HFFc6 (cell line): ENCODE measurements at regions not wholly inside any gene's neighbourhood (a gene's known extent, or its start where the extent isn't known, plus 50 kb on each side); places are given as distances from the start of the nearest gene placed in this dataset.

Experiments used
- DNase-seq: peaks from one replicate; pipeline ENCODE4 v3.0.0-alpha.2; 2018
- H3K27ac Mint-ChIP-seq: 2 replicates; pipeline ENCODE4 v1.8.0; 2020; ENCODE audit warnings: mild to moderate bottlenecking, mixed read lengths
- H3K27me3 Mint-ChIP-seq: 2 replicates; pipeline ENCODE4 v1.8.0; 2021; ENCODE audit warnings: mild to moderate bottlenecking, moderate library complexity, mixed read lengths; ENCODE audit not compliant: insufficient read depth
- H3K36me3 Mint-ChIP-seq: 2 replicates; pipeline ENCODE4 v1.8.0; 2021; ENCODE audit warnings: low read depth, mixed read lengths
- H3K4me1 Mint-ChIP-seq: 2 replicates; pipeline ENCODE4 v1.8.0; 2020; ENCODE audit warnings: low read depth, mixed read lengths
- H3K4me3 Mint-ChIP-seq: 2 replicates; pipeline ENCODE4 v1.8.0; 2020; ENCODE audit warnings: mild to moderate bottlenecking, moderate library complexity, mixed read lengths
- H3K9me3 Mint-ChIP-seq: 2 replicates; pipeline ENCODE4 v1.8.0; 2020; ENCODE audit warnings: mild to moderate bottlenecking, mixed read lengths
- CTCF ChIP-seq: fragments of 200-600 bp; sonication (generic); IDR thresholded peaks from 2 replicates; pipeline ENCODE4 v1.5.0; 2021; ENCODE audit warnings: antibody characterized with exemption, mild to moderate bottlenecking

- no peak overlapping the region for H3K4me3 Mint-ChIP-seq
- H3K27ac Mint-ChIP-seq = no peak overlapping the region
- peaks cover 32% of the 10 kb centered on the region for H3K4me1 Mint-ChIP-seq
- H3K9me3 Mint-ChIP-seq = no peaks in the 10 kb centered on the region
- no peak for DNase-seq
- no peaks in the 10 kb centered on the region for H3K36me3 Mint-ChIP-seq
- TF ChIP-seq CTCF = no peak
- H3K27me3 Mint-ChIP-seq = no peaks in the 10 kb centered on the region
Observed at GRCh38 chr1:199295107-199295506, 656.3 kb downstream of the PTPRC start.

- H3K4me3 Mint-ChIP-seq = no peak overlapping the region
- no peaks in the 10 kb centered on the region for H3K27me3 Mint-ChIP-seq
- H3K9me3 Mint-ChIP-seq = no peaks in the 10 kb centered on the region
- TF ChIP-seq CTCF = no peak
- H3K4me1 Mint-ChIP-seq = peaks cover 19% of the 10 kb centered on the region
- no peak overlapping the region for H3K27ac Mint-ChIP-seq
- H3K36me3 Mint-ChIP-seq = no peaks in the 10 kb centered on the region
- no peak for DNase-seq
Observed at GRCh38 chr1:199297174-199297573, 658.3 kb downstream of the PTPRC start.

- DNase-seq = no peak
- TF ChIP-seq CTCF = no peak
- peaks cover 26% of the 10 kb centered on the region for H3K4me1 Mint-ChIP-seq
- H3K36me3 Mint-ChIP-seq = no peaks in the 10 kb centered on the region
- no peaks in the 10 kb centered on the region for H3K27me3 Mint-ChIP-seq
- no peak overlapping the region for H3K4me3 Mint-ChIP-seq
- H3K9me3 Mint-ChIP-seq = no peaks in the 10 kb centered on the region
- no peak overlapping the region for H3K27ac Mint-ChIP-seq
Observed at GRCh38 chr1:199297887-199298286, 659.0 kb downstream of the PTPRC start.

GRCh38 chr1:199298825-199299224 lies 660.0 kb downstream of the PTPRC start:
- DNase-seq = no peak
- no peaks in the 10 kb centered on the region for H3K27me3 Mint-ChIP-seq
- no peaks in the 10 kb centered on the region for H3K9me3 Mint-ChIP-seq
- no peak overlapping the region for H3K4me3 Mint-ChIP-seq
- H3K4me1 Mint-ChIP-seq = peaks cover 26% of the 10 kb centered on the region
- no peak for TF ChIP-seq CTCF
- no peaks in the 10 kb centered on the region for H3K36me3 Mint-ChIP-seq
- H3K27ac Mint-ChIP-seq = no peak overlapping the region

- Mint-ChIP-seq H3K4me3 (no peak overlapping the region), H3K4me1 (peaks cover 26% of the 10 kb centered on the region), H3K36me3 (no peaks in the 10 kb centered on the region), H3K9me3 (no peaks in the 10 kb centered on the region), H3K27ac (no peak overlapping the region), H3K27me3 (no peaks in the 10 kb centered on the region)
- no peak for TF ChIP-seq CTCF
- DNase-seq = no peak
Observed at GRCh38 chr1:199301472-199302217, 662.8 kb downstream of the PTPRC start.
